Chondrocyte (in vitro differentiated cells): ENCODE measurements at regions not wholly inside any gene's neighbourhood (a gene's known extent, or its start where the extent isn't known, plus 50 kb on each side); places are given as distances from the start of the nearest gene placed in this dataset.
"Not testable (repeated sequence)": the region's sequence is repeated elsewhere in the genome, so short reads cannot be mapped to it uniquely, and the experiment has no call there.

ENCODE experiments used
- DNase-seq: peaks from one replicate; pipeline ENCODE4 v3.0.0; 2021; ENCODE audit warnings: mixed read lengths, low spot score
- H3K27ac Mint-ChIP-seq: one replicate; pipeline ENCODE4 v1.8.0; 2021; ENCODE audit warnings: mild to moderate bottlenecking, moderate library complexity, mixed read lengths; ENCODE audit not compliant: unreplicated experiment
- H3K27me3 Mint-ChIP-seq: 2 replicates; pipeline ENCODE4 v1.8.0; 2021; ENCODE audit warnings: low read depth, mixed read lengths
- H3K36me3 Mint-ChIP-seq: 2 replicates; pipeline ENCODE4 v1.8.0; 2021; ENCODE audit warnings: low read depth, mixed read lengths
- H3K4me1 Mint-ChIP-seq: 2 replicates; pipeline ENCODE4 v1.8.0; 2021; ENCODE audit warnings: low read depth, mild to moderate bottlenecking, mixed read lengths
- H3K4me3 Mint-ChIP-seq: one replicate; pipeline ENCODE4 v1.8.0; 2021; ENCODE audit warnings: mild to moderate bottlenecking, moderate library complexity, mixed read lengths; ENCODE audit not compliant: unreplicated experiment
- H3K9me3 Mint-ChIP-seq: 2 replicates; pipeline ENCODE4 v1.8.0; 2021; ENCODE audit warnings: low read depth, mixed read lengths
- TF ChIP-seq, protein P1 (sequence below): fragments of 200-600 bp; sonication (generic); IDR thresholded peaks from 2 replicates; pipeline ENCODE4 v1.5.0; 2021; ENCODE audit warnings: antibody characterized with exemption, mild to moderate bottlenecking, moderate library complexity

- H3K4me1 Mint-ChIP-seq, result no peaks in the 10 kb centered on the region
- H3K9me3 Mint-ChIP-seq, result no peaks in the 10 kb centered on the region
- H3K4me3 Mint-ChIP-seq, result no peak overlapping the region
- H3K36me3 Mint-ChIP-seq, result no peaks in the 10 kb centered on the region
- no peak for DNase-seq
- TF ChIP-seq, protein P1, sequence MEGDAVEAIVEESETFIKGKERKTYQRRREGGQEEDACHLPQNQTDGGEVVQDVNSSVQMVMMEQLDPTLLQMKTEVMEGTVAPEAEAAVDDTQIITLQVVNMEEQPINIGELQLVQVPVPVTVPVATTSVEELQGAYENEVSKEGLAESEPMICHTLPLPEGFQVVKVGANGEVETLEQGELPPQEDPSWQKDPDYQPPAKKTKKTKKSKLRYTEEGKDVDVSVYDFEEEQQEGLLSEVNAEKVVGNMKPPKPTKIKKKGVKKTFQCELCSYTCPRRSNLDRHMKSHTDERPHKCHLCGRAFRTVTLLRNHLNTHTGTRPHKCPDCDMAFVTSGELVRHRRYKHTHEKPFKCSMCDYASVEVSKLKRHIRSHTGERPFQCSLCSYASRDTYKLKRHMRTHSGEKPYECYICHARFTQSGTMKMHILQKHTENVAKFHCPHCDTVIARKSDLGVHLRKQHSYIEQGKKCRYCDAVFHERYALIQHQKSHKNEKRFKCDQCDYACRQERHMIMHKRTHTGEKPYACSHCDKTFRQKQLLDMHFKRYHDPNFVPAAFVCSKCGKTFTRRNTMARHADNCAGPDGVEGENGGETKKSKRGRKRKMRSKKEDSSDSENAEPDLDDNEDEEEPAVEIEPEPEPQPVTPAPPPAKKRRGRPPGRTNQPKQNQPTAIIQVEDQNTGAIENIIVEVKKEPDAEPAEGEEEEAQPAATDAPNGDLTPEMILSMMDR, result no peak
- peaks cover 32% of the 10 kb centered on the region for H3K27me3 Mint-ChIP-seq
- no peak overlapping the region for H3K27ac Mint-ChIP-seq
Measured at GRCh38 chr13:20294497-20294896, 62.4 kb upstream of the GJB6 start.

DNA sequence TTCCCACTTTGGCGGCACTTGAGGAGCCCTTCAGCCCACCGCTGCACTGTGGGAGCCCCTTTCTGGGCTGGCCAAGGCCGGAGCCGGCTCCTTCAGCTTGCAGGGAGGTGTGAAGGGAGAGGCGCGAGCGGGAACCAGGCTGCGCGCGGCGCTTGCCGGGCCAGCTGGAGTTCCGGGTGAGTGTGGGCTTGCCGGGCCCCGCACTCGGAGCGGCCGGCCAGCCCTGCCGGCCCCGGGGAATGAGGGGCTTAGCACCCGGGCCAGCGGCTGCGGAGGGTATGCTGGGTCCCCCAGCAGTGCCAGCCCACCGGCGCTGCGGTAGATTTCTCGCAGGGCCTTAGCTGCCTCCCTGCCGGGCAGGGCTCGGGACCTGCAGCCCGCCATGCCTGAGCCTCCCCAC lies 60.2 kb upstream of the GJB6 start:
- not testable (repeated sequence) for H3K4me1 Mint-ChIP-seq, H3K4me3 Mint-ChIP-seq, H3K27ac Mint-ChIP-seq, DNase-seq, H3K9me3 Mint-ChIP-seq, H3K36me3 Mint-ChIP-seq
- H3K27me3 Mint-ChIP-seq, result peaks cover 24% of the 10 kb centered on the region

GRCh38 chr13:20291675-20292074 lies 59.6 kb upstream of the GJB6 start:
- TF ChIP-seq, protein P1, result no peak
- Mint-ChIP-seq H3K9me3 (peaks cover 10% of the 10 kb centered on the region), H3K4me1 (no peaks in the 10 kb centered on the region), H3K36me3 (peaks cover 1% of the 10 kb centered on the region), H3K27me3 (peaks cover 23% of the 10 kb centered on the region), H3K27ac (no peak overlapping the region), H3K4me3 (no peak overlapping the region)
- no peak for DNase-seq

DNA sequence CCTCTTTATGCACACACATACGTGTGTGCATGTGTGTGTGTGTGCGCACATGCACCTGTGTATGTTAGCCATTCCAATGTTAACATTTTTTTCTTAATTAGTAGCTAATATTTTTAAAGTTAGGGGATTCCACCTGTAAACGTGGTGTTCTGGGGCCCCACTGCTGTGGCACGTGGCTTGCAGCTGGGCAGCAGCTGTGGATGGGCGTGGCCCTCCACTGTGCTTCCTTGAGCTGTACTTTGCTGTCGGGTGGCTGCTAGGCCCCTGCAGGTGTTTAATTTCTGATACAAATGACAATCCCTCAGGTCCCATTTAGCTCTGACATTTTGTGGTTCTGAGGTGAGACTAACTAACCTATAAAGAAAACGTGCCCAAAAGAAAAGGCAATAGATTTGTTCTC lies 58.9 kb upstream of the GJB6 start:
- peaks cover 16% of the 10 kb centered on the region for H3K9me3 Mint-ChIP-seq
- no peak for DNase-seq
- no peaks in the 10 kb centered on the region for H3K4me1 Mint-ChIP-seq
- TF ChIP-seq, protein P1, result no peak
- H3K27me3 Mint-ChIP-seq, result peaks cover 20% of the 10 kb centered on the region
- H3K27ac Mint-ChIP-seq, result no peak overlapping the region
- peaks cover 4% of the 10 kb centered on the region for H3K36me3 Mint-ChIP-seq
- H3K4me3 Mint-ChIP-seq, result no peak overlapping the region

DNA sequence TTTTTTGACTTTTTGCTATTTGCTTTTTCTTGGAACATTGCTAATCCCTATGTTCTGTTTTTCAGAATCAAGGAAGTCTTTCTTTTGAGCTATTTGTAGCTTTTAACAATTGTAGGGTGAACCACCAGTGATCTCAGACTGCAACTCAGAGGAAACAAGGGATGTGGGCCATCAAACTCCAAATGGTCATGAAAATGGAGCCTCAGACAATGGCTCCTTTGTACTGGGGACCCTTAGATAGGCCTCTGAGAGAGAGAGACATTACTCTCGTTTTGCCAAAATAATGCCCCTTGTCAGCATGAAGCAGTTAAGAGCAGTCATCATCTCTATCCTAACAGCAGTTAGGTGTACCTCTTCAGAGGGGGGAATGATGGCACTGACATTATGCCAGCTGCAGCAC lies 56.4 kb upstream of the GJB6 start:
- Mint-ChIP-seq H3K27ac (no peak overlapping the region), H3K4me1 (no peaks in the 10 kb centered on the region), H3K4me3 (no peak overlapping the region), H3K27me3 (peaks cover 12% of the 10 kb centered on the region), H3K36me3 (peaks cover 6% of the 10 kb centered on the region), H3K9me3 (peaks cover 34% of the 10 kb centered on the region)
- DNase-seq, result no peak
- TF ChIP-seq, protein P1, result no peak

- TF ChIP-seq, protein P1, result no peak
- DNase-seq, result no peak
- Mint-ChIP-seq H3K4me1 (no peaks in the 10 kb centered on the region), H3K36me3 (peaks cover 6% of the 10 kb centered on the region), H3K4me3 (no peak overlapping the region), H3K27ac (no peak overlapping the region), H3K27me3 (peaks cover 10% of the 10 kb centered on the region), H3K9me3 (peaks cover 38% of the 10 kb centered on the region)
Measured at GRCh38 chr13:20287976-20288375, 55.9 kb upstream of the GJB6 start.
